ENCODE measurements at regions not wholly inside any gene's neighbourhood (a gene's known extent, or its start where the extent isn't known, plus 50 kb on each side); places are given as distances from the start of the nearest gene placed in this dataset.

- TF ChIP-seq, protein P1, sequence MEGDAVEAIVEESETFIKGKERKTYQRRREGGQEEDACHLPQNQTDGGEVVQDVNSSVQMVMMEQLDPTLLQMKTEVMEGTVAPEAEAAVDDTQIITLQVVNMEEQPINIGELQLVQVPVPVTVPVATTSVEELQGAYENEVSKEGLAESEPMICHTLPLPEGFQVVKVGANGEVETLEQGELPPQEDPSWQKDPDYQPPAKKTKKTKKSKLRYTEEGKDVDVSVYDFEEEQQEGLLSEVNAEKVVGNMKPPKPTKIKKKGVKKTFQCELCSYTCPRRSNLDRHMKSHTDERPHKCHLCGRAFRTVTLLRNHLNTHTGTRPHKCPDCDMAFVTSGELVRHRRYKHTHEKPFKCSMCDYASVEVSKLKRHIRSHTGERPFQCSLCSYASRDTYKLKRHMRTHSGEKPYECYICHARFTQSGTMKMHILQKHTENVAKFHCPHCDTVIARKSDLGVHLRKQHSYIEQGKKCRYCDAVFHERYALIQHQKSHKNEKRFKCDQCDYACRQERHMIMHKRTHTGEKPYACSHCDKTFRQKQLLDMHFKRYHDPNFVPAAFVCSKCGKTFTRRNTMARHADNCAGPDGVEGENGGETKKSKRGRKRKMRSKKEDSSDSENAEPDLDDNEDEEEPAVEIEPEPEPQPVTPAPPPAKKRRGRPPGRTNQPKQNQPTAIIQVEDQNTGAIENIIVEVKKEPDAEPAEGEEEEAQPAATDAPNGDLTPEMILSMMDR (IDR thresholded peaks at IDR 0.05): no peak
Measured at GRCh38 chr5:4225741-4226140, 630.1 kb downstream of the IRX1 start.

- TF ChIP-seq, protein P1 (IDR thresholded peaks at IDR 0.05): no peak
Measured at GRCh38 chr5:4226565-4226964, 630.9 kb downstream of the IRX1 start.

DNA sequence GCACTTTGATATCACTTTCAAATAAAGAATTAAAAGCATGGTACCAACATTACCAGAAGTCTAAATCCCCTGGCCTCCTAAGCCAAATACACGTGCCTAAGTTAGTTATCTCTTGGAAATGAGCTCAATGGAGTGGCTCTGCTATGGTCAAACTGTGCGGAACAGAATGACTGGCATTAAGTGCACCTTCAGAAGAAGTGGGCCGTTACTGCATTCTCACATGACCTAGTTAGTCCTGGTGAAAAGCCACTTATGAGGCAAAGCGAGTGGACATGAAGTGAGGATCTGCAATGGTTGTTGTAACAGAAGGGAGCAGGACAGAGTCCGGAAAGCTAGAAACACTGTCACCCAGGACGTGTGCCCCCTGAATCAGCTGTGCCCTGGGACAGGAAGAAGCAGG, 633.1 kb downstream of the IRX1 start:
- TF ChIP-seq, protein P1 (IDR thresholded peaks at IDR 0.05): no peak

DNA sequence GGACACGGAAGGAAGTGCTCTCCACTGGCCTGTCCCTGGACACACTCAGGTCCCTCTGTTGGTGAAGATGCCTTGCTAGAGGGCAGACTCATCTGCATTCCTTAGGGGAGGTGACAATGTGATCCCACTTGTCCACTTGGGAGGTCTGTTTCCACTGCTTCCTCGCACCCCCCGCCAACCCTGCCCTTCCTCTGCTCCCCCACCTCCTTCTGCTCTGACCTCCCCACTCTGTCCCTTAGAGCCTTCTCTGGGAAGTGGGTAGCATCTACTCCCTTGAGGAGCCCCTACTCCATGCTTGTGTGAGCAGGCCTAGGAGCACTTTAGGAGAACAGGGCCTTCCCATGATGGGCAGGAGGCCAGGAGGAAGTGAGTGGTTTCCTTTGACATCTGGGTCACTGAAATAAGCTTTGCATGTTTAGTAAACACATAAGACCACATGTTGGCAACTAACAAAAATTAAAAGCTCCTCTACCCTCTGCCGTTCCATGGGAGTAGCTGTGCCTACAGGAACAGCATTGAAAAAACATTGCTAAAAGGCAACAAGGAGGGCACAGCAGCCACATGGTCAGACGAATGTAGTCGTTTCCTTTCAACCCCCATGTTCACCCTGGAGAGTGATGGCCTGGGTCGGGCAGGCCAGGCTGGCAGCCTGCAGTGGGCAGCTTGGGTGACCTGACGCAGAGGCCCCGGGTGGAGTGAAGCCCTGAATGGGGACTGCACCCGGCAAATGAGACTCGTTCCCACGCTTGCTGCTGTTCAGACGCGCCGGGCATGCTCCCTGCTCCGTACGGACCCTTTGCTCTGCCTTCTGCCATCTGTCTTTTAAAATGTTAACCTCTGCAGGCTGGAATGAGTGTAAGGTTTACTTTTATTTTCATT, 634.0 kb downstream of the IRX1 start:
- TF ChIP-seq, protein P1 (IDR thresholded peaks at IDR 0.05): no peak

GRCh38 chr5:4230471-4230785, 634.8 kb downstream of the IRX1 start:
- TF ChIP-seq, protein P1 (IDR thresholded peaks at IDR 0.05): no peak

DNA sequence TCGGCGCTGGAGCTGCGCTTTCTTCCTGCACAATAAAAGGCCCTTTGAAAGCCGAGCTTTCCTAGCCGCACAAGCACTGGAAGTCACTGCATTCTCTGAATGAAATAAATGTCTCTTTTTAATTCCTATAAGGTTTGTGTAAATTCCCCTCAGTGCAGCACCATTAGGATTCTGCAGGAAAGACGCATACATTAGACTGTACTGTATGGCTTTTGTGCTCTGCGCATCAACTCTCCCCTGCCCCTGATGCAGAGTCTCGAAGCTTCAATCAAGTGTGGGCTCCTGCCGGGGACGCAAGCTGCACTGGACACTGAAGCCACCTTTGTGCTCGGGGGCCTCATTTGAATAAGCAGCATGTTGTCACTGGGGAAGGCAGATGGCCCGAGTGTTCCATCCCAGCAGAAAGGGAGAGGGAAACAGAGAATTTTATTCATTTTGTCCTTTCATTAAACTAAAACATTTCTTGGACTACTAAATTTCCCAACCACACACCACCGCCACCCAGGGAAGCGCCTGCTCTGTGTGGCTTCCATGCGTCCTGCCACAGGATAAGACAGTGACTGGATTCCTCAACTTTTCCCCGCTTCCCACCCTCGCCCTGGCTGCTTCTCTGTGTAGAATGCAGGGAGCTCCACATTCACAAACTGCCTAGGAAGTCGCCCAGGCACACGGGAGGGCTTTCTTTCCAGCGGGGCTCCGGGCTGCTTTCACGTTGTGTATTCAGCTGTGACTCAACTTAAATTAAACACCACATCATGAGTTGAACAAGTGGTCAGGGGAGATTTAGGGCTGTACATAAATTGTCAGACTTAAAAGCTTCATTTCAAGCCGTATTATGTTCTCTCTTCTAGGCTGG, 635.4 kb downstream of the IRX1 start:
- TF ChIP-seq, protein P1 (IDR thresholded peaks at IDR 0.05): no peak

DNA sequence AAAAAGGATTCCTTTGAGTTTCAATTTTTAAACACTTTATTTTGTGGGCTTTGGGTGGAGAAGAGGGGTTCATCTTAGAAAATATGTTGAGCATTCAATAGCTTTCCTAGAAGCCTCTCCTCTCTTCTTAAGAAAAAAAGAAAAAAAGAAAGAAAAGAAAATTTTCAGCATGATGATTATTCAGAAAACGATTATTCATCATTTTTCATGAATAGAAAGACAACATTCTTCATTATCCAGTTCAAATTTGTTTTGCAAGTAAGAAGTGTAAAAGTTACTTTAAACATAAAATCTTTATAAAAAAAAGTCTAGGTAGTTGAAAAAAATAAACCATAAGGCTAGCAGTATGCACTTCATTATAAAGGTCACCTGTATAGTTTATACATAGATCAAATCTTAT, 636.5 kb downstream of the IRX1 start:
- TF ChIP-seq, protein P1 (IDR thresholded peaks at IDR 0.05): no peak

All from LNCAP (cell line).